NB4 (cell line): ENCODE measurements at regions not wholly inside any gene's neighbourhood (a gene's known extent, or its start where the extent isn't known, plus 50 kb on each side); places are given as distances from the start of the nearest gene placed in this dataset.

Experiments used
- CTCF ChIP-seq: IDR thresholded peaks from one replicate; pipeline ENCODE4 v1.5.1; 2012; ENCODE audit warnings: low read depth, low read length
- MAX ChIP-seq: IDR thresholded peaks from 2 replicates; pipeline ENCODE4 v1.6.1; 2011; ENCODE audit warnings: low read depth, low read length
- MYC ChIP-seq: IDR thresholded peaks from 2 replicates; pipeline ENCODE4 v1.6.1; 2011; ENCODE audit warnings: low read depth, low read length
- POLR2A ChIP-seq: IDR thresholded peaks from 2 replicates; pipeline ENCODE4 v1.6.1; 2011; ENCODE audit warnings: mild to moderate bottlenecking; ENCODE audit not compliant: insufficient read length; ENCODE audit errors: extremely low read depth

- TF ChIP-seq CTCF (no peak), POLR2A (no peak), MAX (no peak), MYC (no peak)
Observed at GRCh38 chr2:9725106-9725505, 94.3 kb upstream of the YWHAQ start.
